ENCODE measurements at regions not wholly inside any gene's neighbourhood (a gene's known extent, or its start where the extent isn't known, plus 50 kb on each side); places are given as distances from the start of the nearest gene placed in this dataset.

DNA sequence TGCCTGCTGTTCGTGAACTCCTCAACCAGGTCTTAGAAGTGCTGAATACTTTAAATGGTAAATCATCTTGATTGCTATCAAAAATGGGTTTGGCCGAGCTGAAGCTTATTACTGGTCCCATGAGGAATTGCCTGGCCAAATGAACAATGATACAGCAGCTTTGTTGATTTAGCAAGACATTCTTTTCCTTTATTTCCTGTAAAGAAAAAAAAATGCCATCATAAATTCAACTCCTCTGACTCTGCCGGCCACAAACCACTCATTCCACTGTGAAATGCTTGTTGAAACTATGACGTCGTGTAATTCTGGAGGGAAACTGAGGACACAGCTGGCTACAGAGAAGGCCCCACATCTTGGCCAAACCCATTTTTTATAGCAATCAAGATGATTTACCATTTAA lies 74.2 kb upstream of the ID2 start:
- Histone ChIP-seq H4K20me1 (ENCODE audit: insufficient read depth, low read length) (no peaks in the 10 kb centered on the region), H3K4me1 (ENCODE audit: control insufficient read depth in 1 of 2, insufficient read depth in 2 of 2, low read length in 2 of 2) (peaks cover 19 to 22% of the 10 kb centered on the region in 2 donors), H2AFZ (ENCODE audit: insufficient read depth, low read depth, low read length, poor library complexity, severe bottlenecking) (no peak overlapping the region), H3K4me3 (replicated peaks in 1 of 3; ENCODE audit: low read depth in 2 of 3, low read length in 3 of 3) (no peak overlapping the region), H3K36me3 (replicated peaks in 1 of 2; ENCODE audit: control insufficient read depth in 1 of 2, insufficient read depth in 2 of 2, low read length in 2 of 2) (no peaks in the 10 kb centered on the region), H3K27me3 (ENCODE audit: control insufficient read depth in 2 of 2, insufficient read depth in 2 of 2, low read length in 2 of 2) (no peaks in the 10 kb centered on the region), H3K79me2 (ENCODE audit: insufficient read depth, low read length) (no peaks in the 10 kb centered on the region), H3K4me2 (replicated peaks; ENCODE audit: extremely low read depth, low read length, poor library complexity, severe bottlenecking) (no peak overlapping the region), H3K27ac (ENCODE audit: low read depth in 1 of 2, low read length in 2 of 2) (no peak overlapping the region), H3K9me3 (replicated peaks in 1 of 2; ENCODE audit: control insufficient read depth in 1 of 2, insufficient read depth in 1 of 2, low read length in 2 of 2) (peaks cover 0 to 5% of the 10 kb centered on the region in 2 donors), H3K9ac (ENCODE audit: insufficient read depth, low read length, poor library complexity, severe bottlenecking) (no peak overlapping the region)
- Mint-ChIP-seq H3K36me3 (no peaks in the 10 kb centered on the region), H3K9me3 (peaks cover 0 to 8% (median 5%) of the 10 kb centered on the region in 7 donors), H3K4me1 (peaks cover 24% of the 10 kb centered on the region), H3K27ac (no peak overlapping the region), H3K27me3 (ENCODE audit: low read depth in 3 of 3) (peaks cover 0 to 4% (median 3%) of the 10 kb centered on the region in 3 donors), H3K4me3 (no peak overlapping the region)
- intact Hi-C loops (cut with micrococcal nuclease) = loop anchor here in 1 of 2 donors (10.0 kb wide), 1 partner anchor 303 kb away; no protein-coding TSS in a partner anchor
- DNase-seq = peak in 1 of 3 donors; percentile 27
- WGBS (ENCODE audit: insufficient coverage) = 25% methylated on average over 2 of the region's 5 CpGs
- no peak for TF ChIP-seq CTCF (IDR thresholded peaks at IDR 0.05)

DNA sequence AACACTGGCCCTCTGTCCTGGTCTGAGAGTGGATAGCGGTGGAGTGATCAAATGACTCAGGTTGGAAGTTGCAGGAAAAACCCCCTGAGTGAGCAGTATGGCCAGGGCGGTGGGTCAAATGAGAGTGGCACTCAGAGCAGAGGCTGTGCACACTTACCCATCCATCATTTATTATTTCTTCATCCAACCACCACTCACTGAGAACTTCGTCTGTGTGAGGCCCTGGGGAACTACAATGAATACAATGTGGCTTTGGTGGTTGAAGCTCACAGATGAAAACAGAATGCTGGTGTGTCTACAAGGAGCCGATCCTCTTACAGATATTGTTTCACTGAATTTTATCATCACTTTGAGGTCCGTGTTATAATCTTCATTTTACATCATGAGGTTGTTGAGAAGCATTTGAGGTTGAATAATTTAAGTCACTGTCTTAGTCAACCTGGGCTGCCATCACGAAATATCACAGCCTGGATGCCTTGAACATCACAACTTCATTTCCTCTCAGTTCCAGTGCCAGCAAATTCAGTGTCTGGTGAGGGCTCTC lies 73.4 kb upstream of the ID2 start:
- Histone ChIP-seq H3K9ac (ENCODE audit: insufficient read depth, low read length, poor library complexity, severe bottlenecking) (no peak overlapping the region), H3K9me3 (replicated peaks in 1 of 2; ENCODE audit: control insufficient read depth in 1 of 2, insufficient read depth in 1 of 2, low read length in 2 of 2) (peaks cover 0 to 5% of the 10 kb centered on the region in 2 donors), H3K4me3 (replicated peaks in 1 of 3; ENCODE audit: low read depth in 2 of 3, low read length in 3 of 3) (no peak overlapping the region), H3K79me2 (ENCODE audit: insufficient read depth, low read length) (no peaks in the 10 kb centered on the region), H3K4me2 (replicated peaks; ENCODE audit: extremely low read depth, low read length, poor library complexity, severe bottlenecking) (no peak overlapping the region), H2AFZ (ENCODE audit: insufficient read depth, low read depth, low read length, poor library complexity, severe bottlenecking) (no peak overlapping the region), H3K27ac (ENCODE audit: low read depth in 1 of 2, low read length in 2 of 2) (no peak overlapping the region), H3K27me3 (ENCODE audit: control insufficient read depth in 2 of 2, insufficient read depth in 2 of 2, low read length in 2 of 2) (no peaks in the 10 kb centered on the region), H3K4me1 (ENCODE audit: control insufficient read depth in 1 of 2, insufficient read depth in 2 of 2, low read length in 2 of 2) (peaks cover 11 to 15% of the 10 kb centered on the region in 2 donors), H4K20me1 (ENCODE audit: insufficient read depth, low read length) (no peaks in the 10 kb centered on the region), H3K36me3 (replicated peaks in 1 of 2; ENCODE audit: control insufficient read depth in 1 of 2, insufficient read depth in 2 of 2, low read length in 2 of 2) (no peaks in the 10 kb centered on the region)
- DNase-seq = peak in 1 of 3 donors; percentile 41
- H3K4me3 Mint-ChIP-seq = no peak overlapping the region
- peaks cover 16% of the 10 kb centered on the region for H3K4me1 Mint-ChIP-seq
- no CpG with 5 or more reads among the region's 6 CpGs for WGBS (ENCODE audit: insufficient coverage)
- H3K9me3 Mint-ChIP-seq = peaks cover 0 to 8% (median 5%) of the 10 kb centered on the region in 7 donors
- H3K27me3 Mint-ChIP-seq (ENCODE audit: low read depth in 3 of 3) = peaks cover 0 to 4% (median 3%) of the 10 kb centered on the region in 3 donors
- no peak overlapping the region for H3K27ac Mint-ChIP-seq
- TF ChIP-seq CTCF (IDR thresholded peaks at IDR 0.05) = no peak
- H3K36me3 Mint-ChIP-seq = no peaks in the 10 kb centered on the region
- intact Hi-C loops (cut with micrococcal nuclease) = loop anchor here in 1 of 2 donors (10.0 kb wide), 1 partner anchor 304 kb away; no protein-coding TSS in a partner anchor

All from CD14-positive monocyte (primary cell).